Parathyroid adenoma (tissue), 2 donors: ENCODE measurements at regions not wholly inside any gene's neighbourhood (a gene's known extent, or its start where the extent isn't known, plus 50 kb on each side); places are given as distances from the start of the nearest gene placed in this dataset.

Experiments
- H2AFZ ChIP-seq: fragments of 300-600 bp; sonication (generic); one replicate; pipeline ENCODE4 v1.7.0; 2017; ENCODE audit warnings: antibody characterized with exemption, mild to moderate bottlenecking
- H3K27ac ChIP-seq: fragments of 300-600 bp; sonication (generic); one replicate; pipeline ENCODE4 v1.7.0; 2017
- H3K27me3 ChIP-seq: fragments of 300-600 bp; sonication (generic); one replicate; pipeline ENCODE4 v1.7.0; 2017; ENCODE audit warnings: low read length; ENCODE audit not compliant: control insufficient read depth, insufficient read depth
- H3K36me3 ChIP-seq: fragments of 300-600 bp; sonication (generic); one replicate; pipeline ENCODE4 v1.7.0; 2017; ENCODE audit warnings: low read length; ENCODE audit not compliant: control insufficient read depth, insufficient read depth
- H3K4me1 ChIP-seq: fragments of 300-600 bp; sonication (generic); one replicate; pipeline ENCODE4 v1.7.0; 2017; ENCODE audit warnings: control low read depth
- H3K4me2 ChIP-seq: fragments of 300-600 bp; sonication (generic); one replicate; pipeline ENCODE4 v1.7.0; 2017; ENCODE audit warnings: low read length
- H3K4me3 ChIP-seq: fragments of 300-600 bp; sonication (generic); one replicate; pipeline ENCODE4 v1.7.0; 2017; ENCODE audit warnings: low read depth, low read length
- H3K79me2 ChIP-seq: fragments of 300-600 bp; sonication (generic); one replicate; pipeline ENCODE4 v1.7.0; 2017; ENCODE audit warnings: control low read depth
- H3K9ac ChIP-seq: fragments of 300-600 bp; sonication (generic); one replicate; pipeline ENCODE4 v1.7.0; 2017; ENCODE audit warnings: mild to moderate bottlenecking
- H3K9me3 ChIP-seq: fragments of 300-600 bp; sonication (generic); one replicate; pipeline ENCODE4 v1.7.0; 2017; ENCODE audit warnings: low read length; ENCODE audit not compliant: control insufficient read depth
- TF ChIP-seq, protein P1 (sequence below): fragments of 300-600 bp; sonication (generic); IDR thresholded peaks from one replicate; pipeline ENCODE4 v1.7.0; 2017; ENCODE audit warnings: antibody characterized with exemption, mild to moderate bottlenecking
- donor health status: primary hyperparathyroidism.

DNA sequence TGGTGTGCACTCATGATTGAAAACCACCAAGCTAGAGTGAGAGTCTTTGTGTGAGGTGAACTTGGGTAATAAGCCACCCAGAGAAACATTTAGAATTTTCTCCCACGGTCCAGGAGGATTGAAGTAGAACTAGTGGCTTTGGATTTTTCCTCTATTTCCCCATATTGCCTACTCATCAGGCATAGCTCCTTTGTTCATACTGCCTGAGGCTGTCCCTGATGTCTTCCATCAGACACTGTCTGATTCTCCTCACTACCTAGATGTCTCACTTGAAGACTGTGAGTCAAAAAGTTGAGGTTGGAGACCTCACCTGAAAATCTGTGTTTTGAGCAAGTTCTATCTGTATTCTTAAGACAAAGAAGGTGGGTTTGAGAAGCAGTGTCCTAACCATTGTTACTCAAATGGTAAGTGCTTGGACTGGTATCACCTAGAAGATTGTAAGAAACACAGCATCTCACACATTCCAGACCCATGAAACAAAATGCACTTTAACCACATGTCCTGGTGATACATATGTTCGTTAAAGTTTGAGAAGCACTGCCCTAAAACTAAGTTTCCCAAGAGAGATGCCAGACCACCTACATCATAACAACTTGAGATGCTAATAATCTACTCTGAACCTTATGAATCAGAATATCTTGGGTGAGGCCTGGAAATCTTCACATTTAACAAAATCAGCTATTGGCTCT is 523.4 kb upstream of the BTBD3 start:
- H3K9ac ChIP-seq: no peak overlapping the region
- no peak overlapping the region for H3K4me3 ChIP-seq
- H3K4me2 ChIP-seq: no peak overlapping the region
- TF ChIP-seq, protein P1, sequence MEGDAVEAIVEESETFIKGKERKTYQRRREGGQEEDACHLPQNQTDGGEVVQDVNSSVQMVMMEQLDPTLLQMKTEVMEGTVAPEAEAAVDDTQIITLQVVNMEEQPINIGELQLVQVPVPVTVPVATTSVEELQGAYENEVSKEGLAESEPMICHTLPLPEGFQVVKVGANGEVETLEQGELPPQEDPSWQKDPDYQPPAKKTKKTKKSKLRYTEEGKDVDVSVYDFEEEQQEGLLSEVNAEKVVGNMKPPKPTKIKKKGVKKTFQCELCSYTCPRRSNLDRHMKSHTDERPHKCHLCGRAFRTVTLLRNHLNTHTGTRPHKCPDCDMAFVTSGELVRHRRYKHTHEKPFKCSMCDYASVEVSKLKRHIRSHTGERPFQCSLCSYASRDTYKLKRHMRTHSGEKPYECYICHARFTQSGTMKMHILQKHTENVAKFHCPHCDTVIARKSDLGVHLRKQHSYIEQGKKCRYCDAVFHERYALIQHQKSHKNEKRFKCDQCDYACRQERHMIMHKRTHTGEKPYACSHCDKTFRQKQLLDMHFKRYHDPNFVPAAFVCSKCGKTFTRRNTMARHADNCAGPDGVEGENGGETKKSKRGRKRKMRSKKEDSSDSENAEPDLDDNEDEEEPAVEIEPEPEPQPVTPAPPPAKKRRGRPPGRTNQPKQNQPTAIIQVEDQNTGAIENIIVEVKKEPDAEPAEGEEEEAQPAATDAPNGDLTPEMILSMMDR: no peak
- H3K27ac ChIP-seq: no peak overlapping the region
- H3K36me3 ChIP-seq: no peaks in the 10 kb centered on the region
- no peak overlapping the region for H2AFZ ChIP-seq
- H3K4me1 ChIP-seq: no peaks in the 10 kb centered on the region
- H3K9me3 ChIP-seq: peaks cover 4% of the 10 kb centered on the region
- H3K27me3 ChIP-seq: no peaks in the 10 kb centered on the region
- H3K79me2 ChIP-seq: no peaks in the 10 kb centered on the region

DNA sequence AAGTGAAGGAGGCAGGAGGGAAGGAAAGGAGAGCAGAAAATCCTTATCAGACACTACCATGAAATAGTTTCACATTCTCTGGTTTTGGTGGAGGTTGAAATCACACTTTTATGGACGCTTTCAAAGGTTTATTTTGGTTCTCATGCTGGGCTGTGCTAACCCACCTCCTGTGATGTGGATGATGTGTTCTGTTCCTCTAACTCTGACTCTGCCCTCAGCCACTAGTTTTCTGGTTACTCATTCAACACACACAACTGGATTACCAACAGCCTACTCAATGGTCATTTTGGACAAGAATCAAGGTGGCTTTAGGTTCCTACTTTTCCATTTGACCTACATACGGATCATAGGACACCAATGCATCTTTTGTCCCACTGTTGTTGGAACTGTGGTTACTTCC is 522.1 kb upstream of the BTBD3 start:
- no peak overlapping the region for H3K27ac ChIP-seq
- peaks cover 4% of the 10 kb centered on the region for H3K9me3 ChIP-seq
- H3K79me2 ChIP-seq: no peaks in the 10 kb centered on the region
- no peak overlapping the region for H3K4me3 ChIP-seq
- H3K9ac ChIP-seq: no peak overlapping the region
- H3K4me1 ChIP-seq: no peaks in the 10 kb centered on the region
- no peaks in the 10 kb centered on the region for H3K36me3 ChIP-seq
- no peaks in the 10 kb centered on the region for H3K27me3 ChIP-seq
- TF ChIP-seq, protein P1: no peak
- no peak overlapping the region for H3K4me2 ChIP-seq
- no peak overlapping the region for H2AFZ ChIP-seq

DNA sequence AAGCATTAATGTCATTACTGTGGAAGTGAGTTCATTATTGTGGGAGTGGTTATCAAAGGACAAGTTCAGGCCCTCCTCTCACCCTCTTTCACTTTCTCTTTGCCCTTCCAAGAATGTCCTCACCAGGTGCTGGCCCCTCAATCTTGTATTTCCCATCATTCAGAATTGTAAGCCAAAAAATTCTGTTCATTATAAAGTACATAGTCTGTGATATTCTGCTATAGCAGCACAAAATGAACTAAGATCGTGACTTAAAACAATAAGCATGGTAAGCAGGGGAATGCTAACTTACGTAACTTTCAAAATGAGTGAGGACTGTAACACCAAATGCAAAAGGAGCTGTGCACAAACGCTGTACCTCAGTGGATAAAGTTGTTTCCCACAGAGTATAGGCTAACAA is 515.7 kb upstream of the BTBD3 start:
- no peak overlapping the region for H3K4me2 ChIP-seq
- no peak overlapping the region for H3K9ac ChIP-seq
- H2AFZ ChIP-seq: no peak overlapping the region
- TF ChIP-seq, protein P1: no peak
- H3K4me1 ChIP-seq: no peaks in the 10 kb centered on the region
- H3K9me3 ChIP-seq: no peaks in the 10 kb centered on the region
- H3K27me3 ChIP-seq: no peaks in the 10 kb centered on the region
- no peak overlapping the region for H3K27ac ChIP-seq
- H3K36me3 ChIP-seq: no peaks in the 10 kb centered on the region
- H3K4me3 ChIP-seq: no peak overlapping the region
- H3K79me2 ChIP-seq: no peaks in the 10 kb centered on the region

DNA sequence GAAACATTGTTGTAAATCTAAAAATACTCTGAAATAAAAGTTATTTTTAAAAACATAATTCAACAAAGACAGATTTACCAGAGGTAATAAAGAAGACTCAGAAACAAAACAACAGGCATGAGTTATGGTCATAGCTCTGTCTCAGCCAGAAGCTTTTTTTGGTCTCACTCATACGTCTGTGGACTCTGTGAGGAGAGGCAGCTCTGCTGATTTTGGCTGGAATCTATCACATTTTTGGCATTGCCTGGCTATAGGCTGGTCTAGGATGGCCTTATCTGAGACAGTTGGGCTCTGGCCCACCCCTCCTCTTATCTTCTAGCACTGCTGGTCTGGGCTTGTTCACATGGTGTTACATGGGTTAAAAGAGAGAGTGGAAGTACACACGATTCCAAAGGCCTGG is 514.0 kb upstream of the BTBD3 start:
- no peaks in the 10 kb centered on the region for H3K9me3 ChIP-seq
- H3K4me1 ChIP-seq: no peaks in the 10 kb centered on the region
- H3K4me3 ChIP-seq: no peak overlapping the region
- no peaks in the 10 kb centered on the region for H3K79me2 ChIP-seq
- H3K36me3 ChIP-seq: no peaks in the 10 kb centered on the region
- TF ChIP-seq, protein P1: no peak
- no peak overlapping the region for H2AFZ ChIP-seq
- H3K27me3 ChIP-seq: no peaks in the 10 kb centered on the region
- no peak overlapping the region for H3K27ac ChIP-seq
- no peak overlapping the region for H3K4me2 ChIP-seq
- H3K9ac ChIP-seq: no peak overlapping the region

DNA sequence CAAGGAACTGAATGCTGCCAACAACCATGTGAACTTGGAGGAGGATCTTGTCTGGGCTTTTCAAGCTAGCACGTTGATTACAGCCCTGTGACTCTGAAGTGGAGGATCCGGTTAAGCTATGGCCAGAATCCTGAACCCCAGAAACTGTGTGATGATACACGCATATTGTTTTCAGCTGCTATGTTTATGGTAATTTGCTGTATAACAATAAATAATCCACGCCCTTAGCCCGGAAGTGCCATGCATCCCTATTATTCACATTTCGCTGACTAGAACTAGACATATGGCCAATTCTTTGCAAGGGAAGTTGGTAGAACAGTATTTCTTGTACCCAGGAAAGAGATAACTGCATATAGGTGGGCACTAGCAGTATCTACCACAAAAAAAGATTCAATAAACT is 510.8 kb upstream of the BTBD3 start:
- Histone ChIP-seq H3K36me3 (no peaks in the 10 kb centered on the region), H3K4me3 (no peak overlapping the region), H3K4me2 (no peak overlapping the region), H3K79me2 (no peaks in the 10 kb centered on the region), H3K4me1 (no peaks in the 10 kb centered on the region), H3K27ac (no peak overlapping the region), H3K9me3 (no peaks in the 10 kb centered on the region), H3K27me3 (no peaks in the 10 kb centered on the region), H2AFZ (no peak overlapping the region), H3K9ac (no peak overlapping the region)
- TF ChIP-seq, protein P1: no peak
